BJ (cell line): ENCODE measurements at regions not wholly inside any gene's neighbourhood (a gene's known extent, or its start where the extent isn't known, plus 50 kb on each side); places are given as distances from the start of the nearest gene placed in this dataset.

Source experiments
- CTCF ChIA-PET: fragments of 350-600 bp; formaldehyde crosslinking; extraction: SDS; loops from one replicate; lab custom pipeline; 2021; ENCODE audit warnings: antibody characterized with exemption, inconsistent platforms; lab: Yijun Ruan, JAX
- POLR2A ChIA-PET: fragments of 300-600 bp; sonication (Branson Sonifier 250); formaldehyde crosslinking; extraction: SDS; loops from one replicate; lab custom pipeline; 2021; ENCODE audit warnings: antibody characterized with exemption; lab: Charles Lee
- DNase-seq: peaks from one replicate; pipeline ENCODE4 v3.0.0-alpha.2; 2011; ENCODE audit warnings: low read depth
- H3K27me3 ChIP-seq: 2 replicates; pipeline ENCODE4 v1.6.0; 2011; ENCODE audit warnings: low read length; ENCODE audit not compliant: control insufficient read depth, insufficient read depth
- H3K36me3 ChIP-seq: 2 replicates; pipeline ENCODE4 v1.5.1; 2011; ENCODE audit warnings: low read length; ENCODE audit not compliant: control insufficient read depth, insufficient read depth
- H3K4me3 ChIP-seq: 2 replicates; pipeline ENCODE4 v1.5.1; 2011; ENCODE audit warnings: low read depth, mild to moderate bottlenecking, control low read depth, low read length
- TF ChIP-seq, protein P1 (sequence below): IDR thresholded peaks from 2 replicates; pipeline ENCODE4 v1.5.1; 2011; ENCODE audit warnings: low read depth, mild to moderate bottlenecking, control low read depth, inconsistent platforms, low read length, moderate library complexity; ENCODE audit not compliant: insufficient read depth

DNA sequence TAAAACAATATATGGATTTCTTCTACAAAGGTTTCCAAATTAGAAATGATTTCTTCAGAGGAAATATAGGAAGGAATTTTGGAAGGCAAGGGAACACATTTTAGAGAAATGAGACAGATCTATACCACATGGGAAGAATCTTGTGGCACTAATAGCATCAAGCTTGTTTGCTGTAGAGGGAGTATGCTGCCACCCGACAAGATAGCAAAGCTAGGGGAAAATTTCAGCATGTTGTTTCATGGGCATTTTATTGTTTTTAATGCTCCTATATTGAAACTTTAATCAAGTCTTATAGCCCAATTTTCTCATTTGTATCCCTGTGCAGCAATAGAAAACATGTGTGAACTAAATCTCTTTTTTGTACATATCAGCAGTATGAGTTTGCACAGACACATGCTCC lies 551.7 kb upstream of the INTU start:
- DNase-seq = no peak
- no peaks in the 10 kb centered on the region for H3K27me3 ChIP-seq
- TF ChIP-seq, protein P1, sequence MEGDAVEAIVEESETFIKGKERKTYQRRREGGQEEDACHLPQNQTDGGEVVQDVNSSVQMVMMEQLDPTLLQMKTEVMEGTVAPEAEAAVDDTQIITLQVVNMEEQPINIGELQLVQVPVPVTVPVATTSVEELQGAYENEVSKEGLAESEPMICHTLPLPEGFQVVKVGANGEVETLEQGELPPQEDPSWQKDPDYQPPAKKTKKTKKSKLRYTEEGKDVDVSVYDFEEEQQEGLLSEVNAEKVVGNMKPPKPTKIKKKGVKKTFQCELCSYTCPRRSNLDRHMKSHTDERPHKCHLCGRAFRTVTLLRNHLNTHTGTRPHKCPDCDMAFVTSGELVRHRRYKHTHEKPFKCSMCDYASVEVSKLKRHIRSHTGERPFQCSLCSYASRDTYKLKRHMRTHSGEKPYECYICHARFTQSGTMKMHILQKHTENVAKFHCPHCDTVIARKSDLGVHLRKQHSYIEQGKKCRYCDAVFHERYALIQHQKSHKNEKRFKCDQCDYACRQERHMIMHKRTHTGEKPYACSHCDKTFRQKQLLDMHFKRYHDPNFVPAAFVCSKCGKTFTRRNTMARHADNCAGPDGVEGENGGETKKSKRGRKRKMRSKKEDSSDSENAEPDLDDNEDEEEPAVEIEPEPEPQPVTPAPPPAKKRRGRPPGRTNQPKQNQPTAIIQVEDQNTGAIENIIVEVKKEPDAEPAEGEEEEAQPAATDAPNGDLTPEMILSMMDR = no peak
- no peak overlapping the region for H3K4me3 ChIP-seq
- ChIA-PET POLR2A (no interaction called here), CTCF (no interaction called here)
- no peaks in the 10 kb centered on the region for H3K36me3 ChIP-seq

DNA sequence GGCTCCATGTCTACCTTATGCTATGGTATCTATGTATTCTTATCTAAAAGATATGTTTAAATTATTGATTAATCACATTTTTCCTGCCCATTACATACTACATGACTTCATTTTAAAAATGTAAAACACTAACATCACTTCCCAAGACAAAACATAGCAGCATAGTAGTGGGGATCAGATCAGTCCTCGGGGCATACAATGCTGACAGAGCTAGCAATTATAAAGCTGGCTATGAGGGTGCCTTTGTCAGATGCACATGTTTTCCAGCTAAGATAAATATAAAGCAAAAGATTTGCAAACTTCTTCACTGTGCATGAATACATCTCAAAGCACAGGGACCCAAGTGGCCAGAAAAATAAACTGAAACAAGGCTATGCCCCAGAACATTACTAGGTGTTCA lies 549.8 kb upstream of the INTU start:
- Histone ChIP-seq H3K4me3 (no peak overlapping the region), H3K27me3 (no peaks in the 10 kb centered on the region), H3K36me3 (no peaks in the 10 kb centered on the region)
- CTCF ChIA-PET = interaction anchor here (0.6 kb wide), 1 partner anchor 76 kb away, joined by 3 read pairs; no protein-coding TSS in a partner anchor
- no peak for DNase-seq
- TF ChIP-seq, protein P1 = no peak
- POLR2A ChIA-PET = no interaction called here

DNA sequence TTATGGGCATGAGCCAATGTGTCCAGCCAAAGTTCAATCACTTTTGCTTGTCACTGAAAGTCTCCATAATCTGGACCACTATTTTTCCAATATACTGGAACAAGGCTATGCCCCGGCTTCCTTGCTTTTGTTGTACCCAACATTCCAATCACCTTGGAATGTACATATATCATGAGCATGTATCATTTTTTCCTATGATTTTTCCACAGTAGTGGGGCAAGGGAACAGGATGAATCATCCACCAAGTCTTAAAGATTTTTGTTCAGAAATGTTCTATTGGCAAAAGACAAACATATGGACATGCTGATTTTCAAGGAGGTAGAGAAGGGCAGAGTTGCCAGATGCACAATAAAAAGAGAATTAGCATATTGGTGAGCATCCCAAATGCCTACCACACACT lies 548.1 kb upstream of the INTU start:
- POLR2A ChIA-PET = no interaction called here

DNA sequence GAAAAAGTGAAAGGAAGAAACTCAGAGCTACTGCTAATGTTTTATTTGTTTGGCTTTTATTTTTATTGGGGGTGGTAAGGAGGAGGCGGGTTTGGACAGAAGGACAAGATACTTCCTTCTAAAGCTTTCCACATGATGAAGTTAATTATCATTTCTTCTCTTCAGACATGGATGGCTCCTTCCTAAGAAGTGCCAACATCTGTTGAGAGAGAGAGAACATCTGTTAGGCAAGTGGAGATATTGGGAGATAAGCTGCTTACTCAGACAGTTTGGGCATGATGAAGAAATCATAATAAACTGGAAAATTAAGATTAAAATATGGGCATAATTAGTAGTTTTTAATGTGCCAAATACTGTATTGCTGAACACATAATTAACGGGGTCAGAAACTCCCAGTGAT lies 535.7 kb upstream of the INTU start:
- Histone ChIP-seq H3K36me3 (no peaks in the 10 kb centered on the region), H3K4me3 (no peak overlapping the region), H3K27me3 (no peaks in the 10 kb centered on the region)
- TF ChIP-seq, protein P1 = no peak
- POLR2A ChIA-PET = no interaction called here
- CTCF ChIA-PET = no interaction called here
- DNase-seq = no peak

More for the DNA sequence above, 548.1 kb upstream of the INTU start:
- CTCF ChIA-PET = no interaction called here
- Histone ChIP-seq H3K36me3 (no peaks in the 10 kb centered on the region), H3K4me3 (no peak overlapping the region), H3K27me3 (no peaks in the 10 kb centered on the region)
- TF ChIP-seq, protein P1 = no peak
- no peak for DNase-seq

DNA sequence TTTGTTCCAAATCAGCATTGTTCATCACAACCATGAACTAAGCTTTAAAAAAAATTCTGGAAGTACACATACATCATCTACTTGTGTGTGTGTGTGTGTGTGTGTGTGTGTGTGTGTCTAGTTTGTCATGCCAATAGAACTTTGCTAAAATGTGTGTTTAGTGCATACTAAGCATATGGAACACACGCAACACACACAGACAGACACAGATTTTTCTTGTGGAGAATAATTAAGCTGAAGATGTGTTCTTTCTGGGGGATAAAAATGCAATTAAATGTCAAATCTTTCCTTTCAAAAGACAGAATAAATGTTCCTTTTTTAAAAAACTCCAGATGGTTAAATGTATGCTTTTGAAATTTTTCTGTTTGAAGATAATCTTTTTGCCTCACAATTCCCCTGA lies 530.4 kb upstream of the INTU start:
- H3K27me3 ChIP-seq = no peaks in the 10 kb centered on the region
- TF ChIP-seq, protein P1 = no peak
- POLR2A ChIA-PET = no interaction called here
- CTCF ChIA-PET = no interaction called here
- H3K36me3 ChIP-seq = no peaks in the 10 kb centered on the region
- DNase-seq = no peak
- no peak overlapping the region for H3K4me3 ChIP-seq
